T-helper 9 cell (primary cell): ENCODE measurements at regions not wholly inside any gene's neighbourhood (a gene's known extent, or its start where the extent isn't known, plus 50 kb on each side); places are given as distances from the start of the nearest gene placed in this dataset.

Source experiments
- DNase-seq: peaks from one replicate; pipeline ENCODE4 v3.0.0-alpha.2; 2020

- no peak for DNase-seq
Measured at GRCh38 chr2:67522148-67522547, 125.0 kb downstream of the ETAA1 start.

GRCh38 chr2:67524213-67524612 lies 127.1 kb downstream of the ETAA1 start:
- DNase-seq = no peak

GRCh38 chr2:67524777-67525176 lies 127.6 kb downstream of the ETAA1 start:
- no peak for DNase-seq

- no peak for DNase-seq
Measured at GRCh38 chr2:67526283-67526682, 129.2 kb downstream of the ETAA1 start.

GRCh38 chr2:67528320-67528719 lies 131.2 kb downstream of the ETAA1 start:
- DNase-seq = no peak

- no peak for DNase-seq
Measured at GRCh38 chr2:67532387-67532786, 135.3 kb downstream of the ETAA1 start.

GRCh38 chr2:67534745-67535144 lies 137.6 kb downstream of the ETAA1 start:
- no peak for DNase-seq

- DNase-seq = no peak
Measured at GRCh38 chr2:67540962-67541361, 143.8 kb downstream of the ETAA1 start.

GRCh38 chr2:67544286-67544685 lies 147.2 kb downstream of the ETAA1 start:
- DNase-seq = no peak

GRCh38 chr2:67548317-67549201 lies 151.4 kb downstream of the ETAA1 start:
- no peak for DNase-seq

- no peak for DNase-seq
Measured at GRCh38 chr2:67559156-67559555, 162.0 kb downstream of the ETAA1 start.

GRCh38 chr2:67560771-67561456 lies 163.8 kb downstream of the ETAA1 start:
- DNase-seq = no peak

- no peak for DNase-seq
Measured at GRCh38 chr2:67561457-67561965, 164.4 kb downstream of the ETAA1 start.

- DNase-seq = no peak
Measured at GRCh38 chr2:67564076-67564475, 166.9 kb downstream of the ETAA1 start.

- DNase-seq = no peak
Measured at GRCh38 chr2:67564626-67565025, 167.5 kb downstream of the ETAA1 start.

- DNase-seq = no peak
Measured at GRCh38 chr2:67565262-67565661, 168.1 kb downstream of the ETAA1 start.

- no peak for DNase-seq
Measured at GRCh38 chr2:67565761-67566160, 168.6 kb downstream of the ETAA1 start.

- DNase-seq = no peak
Measured at GRCh38 chr2:67566285-67566684, 169.2 kb downstream of the ETAA1 start.

GRCh38 chr2:67566958-67567635 lies 170.0 kb downstream of the ETAA1 start:
- DNase-seq = no peak

- no peak for DNase-seq
Measured at GRCh38 chr2:67567886-67568285, 170.8 kb downstream of the ETAA1 start.

GRCh38 chr2:67570611-67571010 lies 173.5 kb downstream of the ETAA1 start:
- no peak for DNase-seq

- no peak for DNase-seq
Measured at GRCh38 chr2:67571785-67572718, 174.9 kb downstream of the ETAA1 start.
